PC-9 (cell line): ENCODE measurements at regions not wholly inside any gene's neighbourhood (a gene's known extent, or its start where the extent isn't known, plus 50 kb on each side); places are given as distances from the start of the nearest gene placed in this dataset.

Experiments used
- BruUV-seq: library from RNA; stranded (reverse); fragments of 400-500 nt; replicated peaks from 2 replicates; lab custom pipeline; 2021; lab: Mats Ljungman, UMichigan
- CTCF ChIA-PET: fragments of 300-600 bp; sonication (Branson Sonifier 250); formaldehyde crosslinking; loops from one replicate; lab custom pipeline; 2022; ENCODE audit warnings: antibody characterized with exemption; lab: Charles Lee
- POLR2A ChIA-PET: fragments of 300-600 bp; sonication (Branson Sonifier 250); formaldehyde crosslinking; loops from one replicate; lab custom pipeline; 2022; ENCODE audit warnings: antibody characterized with exemption; ENCODE audit not compliant: unreplicated experiment; lab: Charles Lee
- DNase-seq, 2 experiments: peaks; one replicate each; pipeline versions ENCODE4 v3.0.0 to v3.0.0-alpha.2; 2015 to 2022; ENCODE audit warnings: mixed read lengths in 1 of 2
- H2AFZ ChIP-seq: fragments of 200-600 bp; sonication (generic); 2 replicates; pipeline ENCODE4 v1.8.1; 2017; ENCODE audit warnings: antibody characterized with exemption
- H3F3A ChIP-seq: fragments of 200-600 bp; sonication (generic); 2 replicates; pipeline ENCODE4 v1.8.1; 2017; ENCODE audit warnings: antibody characterized with exemption, mild to moderate bottlenecking, low read depth; ENCODE audit not compliant: insufficient read depth
- H3K27ac ChIP-seq: fragments of 200-600 bp; sonication (generic); 2 replicates; pipeline ENCODE4 v1.6.1; 2016; ENCODE audit warnings: mixed run types
- H3K27me3 ChIP-seq: fragments of 200-600 bp; sonication (generic); 2 replicates; pipeline ENCODE4 v1.6.1; 2016; ENCODE audit warnings: low read depth, mixed run types; ENCODE audit not compliant: insufficient read depth
- H3K36me3 ChIP-seq: fragments of 200-600 bp; sonication (generic); 2 replicates; pipeline ENCODE4 v1.6.1; 2016; ENCODE audit warnings: low read depth, mixed run types
- H3K4me1 ChIP-seq: fragments of 200-600 bp; sonication (generic); replicated peaks from 2 replicates; pipeline ENCODE4 v1.6.1; 2016; ENCODE audit warnings: mixed run types; ENCODE audit not compliant: insufficient read depth
- H3K4me2 ChIP-seq: fragments of 200-600 bp; sonication (generic); 2 replicates; pipeline ENCODE4 v1.6.1; 2017; ENCODE audit warnings: mixed run types
- H3K4me3 ChIP-seq: fragments of 200-600 bp; sonication (generic); 2 replicates; pipeline ENCODE4 v1.6.1; 2016; ENCODE audit warnings: mixed run types
- H3K79me2 ChIP-seq: fragments of 200-600 bp; sonication (generic); 2 replicates; pipeline ENCODE4 v1.6.1; 2017; ENCODE audit warnings: low read depth, mixed run types
- H3K9me2 ChIP-seq: fragments of 200-600 bp; sonication (generic); 2 replicates; pipeline ENCODE4 v1.8.1; 2017; ENCODE audit warnings: mild to moderate bottlenecking; ENCODE audit not compliant: insufficient read depth
- H3K9me3 ChIP-seq: fragments of 200-600 bp; sonication (generic); 2 replicates; pipeline ENCODE4 v1.8.1; 2016; ENCODE audit warnings: low read depth; ENCODE audit not compliant: insufficient read depth
- H4K20me1 ChIP-seq: fragments of 200-600 bp; sonication (generic); 2 replicates; pipeline ENCODE4 v1.8.1; 2017; ENCODE audit not compliant: insufficient read depth
- EZH2 ChIP-seq: fragments of 200-600 bp; sonication (generic); IDR thresholded peaks from 2 replicates; pipeline ENCODE4 v1.8.0; 2017; ENCODE audit warnings: antibody characterized with exemption, low read depth
- intact Hi-C: fragments of 100-400 bp; cut with micrococcal nuclease; formaldehyde crosslinking; loops from one replicate; pipeline ENCODE4 v1.10.0; 2022; ENCODE audit not compliant: unreplicated experiment
- TF ChIP-seq, protein P1 (sequence below): fragments of 200-600 bp; sonication (generic); conservative IDR thresholded peaks from 2 replicates; pipeline ENCODE4 v1.6.1; 2017; ENCODE audit warnings: mixed run types, antibody characterized with exemption, mild to moderate bottlenecking, moderate library complexity

DNA sequence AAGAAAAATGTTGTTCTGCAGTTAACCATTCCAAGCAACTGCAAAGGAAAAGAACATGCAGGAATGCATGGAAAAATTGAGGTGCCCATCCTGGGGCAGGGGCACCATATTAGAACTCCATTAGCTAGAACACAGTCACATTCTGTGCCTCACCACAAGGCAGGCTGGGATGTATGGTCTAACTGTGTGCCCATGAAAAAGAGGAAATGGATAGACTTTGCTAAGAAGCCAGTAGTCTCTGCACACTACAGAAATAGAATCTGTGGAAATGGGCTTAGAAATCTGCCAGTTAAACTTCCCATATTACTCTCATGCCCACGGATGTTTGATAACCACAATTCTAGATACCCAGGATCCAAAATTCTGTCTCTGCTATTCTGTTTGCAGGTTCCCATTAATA lies 423.8 kb upstream of the SMARCA2 start:
- intact Hi-C loops, result no loop called here
- BruUV-seq, result no TSS peak
- Histone ChIP-seq H3K9me3 (no peaks in the 10 kb centered on the region), H3K27me3 (no peaks in the 10 kb centered on the region), H3K27ac (no peak overlapping the region), H3K4me1 (no peaks in the 10 kb centered on the region), H2AFZ (no peak overlapping the region), H3K9me2 (no peaks in the 10 kb centered on the region), H4K20me1 (no peaks in the 10 kb centered on the region), H3K4me3 (no peak overlapping the region), H3F3A (no peaks in the 10 kb centered on the region), H3K79me2 (no peaks in the 10 kb centered on the region), H3K36me3 (no peaks in the 10 kb centered on the region), H3K4me2 (no peak overlapping the region)
- ChIA-PET POLR2A (no interaction called here), CTCF (no interaction called here)
- DNase-seq, result no peak
- TF ChIP-seq EZH2, result no peak
- TF ChIP-seq, protein P1, sequence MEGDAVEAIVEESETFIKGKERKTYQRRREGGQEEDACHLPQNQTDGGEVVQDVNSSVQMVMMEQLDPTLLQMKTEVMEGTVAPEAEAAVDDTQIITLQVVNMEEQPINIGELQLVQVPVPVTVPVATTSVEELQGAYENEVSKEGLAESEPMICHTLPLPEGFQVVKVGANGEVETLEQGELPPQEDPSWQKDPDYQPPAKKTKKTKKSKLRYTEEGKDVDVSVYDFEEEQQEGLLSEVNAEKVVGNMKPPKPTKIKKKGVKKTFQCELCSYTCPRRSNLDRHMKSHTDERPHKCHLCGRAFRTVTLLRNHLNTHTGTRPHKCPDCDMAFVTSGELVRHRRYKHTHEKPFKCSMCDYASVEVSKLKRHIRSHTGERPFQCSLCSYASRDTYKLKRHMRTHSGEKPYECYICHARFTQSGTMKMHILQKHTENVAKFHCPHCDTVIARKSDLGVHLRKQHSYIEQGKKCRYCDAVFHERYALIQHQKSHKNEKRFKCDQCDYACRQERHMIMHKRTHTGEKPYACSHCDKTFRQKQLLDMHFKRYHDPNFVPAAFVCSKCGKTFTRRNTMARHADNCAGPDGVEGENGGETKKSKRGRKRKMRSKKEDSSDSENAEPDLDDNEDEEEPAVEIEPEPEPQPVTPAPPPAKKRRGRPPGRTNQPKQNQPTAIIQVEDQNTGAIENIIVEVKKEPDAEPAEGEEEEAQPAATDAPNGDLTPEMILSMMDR, result no peak

DNA sequence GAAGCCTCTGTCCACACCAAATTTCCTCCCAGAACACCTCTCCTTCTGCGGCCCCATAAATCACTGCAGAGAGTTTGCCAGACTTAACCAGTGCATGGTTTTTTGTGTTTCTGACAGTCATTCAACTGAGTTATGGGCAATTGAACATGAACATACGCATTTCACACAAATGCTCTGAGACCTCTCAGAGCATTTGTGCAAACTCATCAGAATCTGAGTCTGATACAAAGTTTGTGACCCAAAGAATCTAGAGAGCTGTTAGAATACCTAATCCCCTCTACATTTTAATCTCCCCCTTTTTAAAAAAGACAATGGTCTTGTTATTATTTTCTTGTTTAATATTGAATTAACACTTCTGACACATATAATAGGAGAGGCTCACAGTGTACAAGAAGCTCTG lies 416.9 kb upstream of the SMARCA2 start:
- BruUV-seq, result no TSS peak
- H3K79me2 ChIP-seq, result no peaks in the 10 kb centered on the region
- ChIA-PET POLR2A (no interaction called here), CTCF (no interaction called here)
- H3K4me1 ChIP-seq, result no peaks in the 10 kb centered on the region
- H3K9me2 ChIP-seq, result no peaks in the 10 kb centered on the region
- no peaks in the 10 kb centered on the region for H3K27me3 ChIP-seq
- H3F3A ChIP-seq, result no peaks in the 10 kb centered on the region
- no peak overlapping the region for H3K4me3 ChIP-seq
- H4K20me1 ChIP-seq, result no peaks in the 10 kb centered on the region
- no peaks in the 10 kb centered on the region for H3K36me3 ChIP-seq
- intact Hi-C loops, result no loop called here
- DNase-seq, result no peak
- no peak overlapping the region for H2AFZ ChIP-seq
- no peak overlapping the region for H3K4me2 ChIP-seq
- no peaks in the 10 kb centered on the region for H3K9me3 ChIP-seq
- H3K27ac ChIP-seq, result no peak overlapping the region
- no peak for TF ChIP-seq EZH2
- TF ChIP-seq, protein P1, result no peak

DNA sequence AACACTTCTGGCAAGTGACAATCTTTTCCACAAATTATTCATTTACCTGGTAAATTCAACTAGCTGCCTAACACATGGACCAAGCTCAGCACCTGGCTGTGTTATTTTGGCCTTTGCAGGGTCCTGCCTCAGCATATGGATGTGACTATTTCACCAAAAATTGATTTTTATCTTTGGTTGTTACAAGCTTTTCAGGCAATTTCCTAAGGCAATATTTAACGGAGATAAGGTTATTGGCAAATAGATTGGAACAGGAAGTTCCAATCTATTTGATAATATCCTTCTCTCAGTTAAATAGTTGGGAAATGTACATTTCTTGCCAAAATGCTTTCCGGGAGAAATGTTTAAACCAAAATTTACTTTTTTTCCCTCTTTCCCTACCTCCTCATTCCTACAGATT lies 415.2 kb upstream of the SMARCA2 start:
- ChIA-PET POLR2A (no interaction called here), CTCF (no interaction called here)
- Histone ChIP-seq H3K4me2 (no peak overlapping the region), H3F3A (no peaks in the 10 kb centered on the region), H4K20me1 (no peaks in the 10 kb centered on the region), H3K79me2 (no peaks in the 10 kb centered on the region), H3K4me3 (no peak overlapping the region), H3K4me1 (no peaks in the 10 kb centered on the region), H3K36me3 (no peaks in the 10 kb centered on the region), H3K27ac (no peak overlapping the region), H3K27me3 (no peaks in the 10 kb centered on the region), H3K9me2 (no peaks in the 10 kb centered on the region), H2AFZ (no peak overlapping the region), H3K9me3 (no peaks in the 10 kb centered on the region)
- BruUV-seq, result no TSS peak
- DNase-seq, result no peak
- intact Hi-C loops, result loop anchor here (10.0 kb wide), 1 partner anchor 585 kb away; no protein-coding TSS in a partner anchor
- TF ChIP-seq, protein P1, result no peak
- no peak for TF ChIP-seq EZH2
